Ecto neural progenitor cell (in vitro differentiated cells): ENCODE measurements at regions not wholly inside any gene's neighbourhood (a gene's known extent, or its start where the extent isn't known, plus 50 kb on each side); places are given as distances from the start of the nearest gene placed in this dataset.

ENCODE experiments used
- DNase-seq: peaks from one replicate; pipeline ENCODE4 v3.0.0-alpha.2; 2018; ENCODE audit warnings: low spot score

DNA sequence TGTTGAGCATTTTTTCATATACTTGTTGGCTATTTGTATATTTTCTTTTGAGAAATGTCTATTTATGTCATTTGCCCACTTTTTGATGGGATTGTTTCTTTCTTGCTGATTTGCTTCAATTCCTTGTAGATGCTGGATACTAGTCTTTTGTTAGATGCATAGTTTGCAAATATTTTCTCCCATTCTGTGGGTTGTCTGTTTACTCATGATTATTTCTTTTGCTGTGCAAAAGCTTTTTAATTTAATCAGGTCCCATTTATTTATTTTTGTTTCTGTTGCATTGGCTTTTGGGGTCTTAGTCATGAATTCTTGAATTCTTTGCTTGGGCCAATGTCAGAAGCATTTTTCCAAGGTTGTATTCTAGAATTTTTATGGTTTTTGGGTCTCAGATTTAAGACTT, 251.7 kb downstream of the WNT5A start:
- no peak for DNase-seq

DNA sequence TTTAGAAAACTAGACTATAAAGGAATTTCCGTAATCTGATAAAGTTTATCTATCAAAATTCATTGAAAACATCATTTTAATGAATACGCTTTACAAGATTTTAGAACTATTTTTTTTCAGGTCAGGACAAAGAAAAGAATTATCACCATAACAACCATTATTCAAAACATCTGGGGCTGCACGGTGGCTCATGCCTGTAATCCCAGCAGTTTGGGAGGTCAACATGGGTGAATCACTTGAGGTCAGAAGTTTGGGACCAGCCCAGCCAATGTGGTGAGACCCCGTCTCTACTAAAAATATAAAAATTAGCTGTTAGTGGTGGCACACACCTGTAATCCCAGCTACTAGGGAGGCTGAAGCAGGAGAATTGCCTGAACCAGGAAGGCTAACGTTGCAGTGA, 260.4 kb downstream of the WNT5A start:
- no peak for DNase-seq

DNA sequence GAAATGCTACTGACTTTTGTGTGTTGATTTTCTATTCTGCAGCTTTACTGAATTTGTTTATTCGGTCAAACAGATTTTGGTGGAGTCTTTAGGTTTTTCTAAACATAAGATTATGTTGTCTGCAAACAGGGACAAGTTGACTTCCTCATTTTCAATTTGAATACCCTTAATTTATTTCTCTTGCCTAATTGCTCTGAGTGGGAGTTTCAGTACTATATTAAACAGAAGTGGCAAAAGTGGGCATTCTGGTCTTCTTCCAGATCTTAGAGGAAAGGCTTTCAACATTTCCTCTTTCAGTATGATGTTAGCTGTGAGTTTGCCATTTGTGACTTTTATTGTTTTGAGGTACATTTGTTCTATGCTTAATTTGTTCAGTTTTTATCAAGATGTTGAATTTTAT, 268.5 kb downstream of the WNT5A start:
- no peak for DNase-seq

DNA sequence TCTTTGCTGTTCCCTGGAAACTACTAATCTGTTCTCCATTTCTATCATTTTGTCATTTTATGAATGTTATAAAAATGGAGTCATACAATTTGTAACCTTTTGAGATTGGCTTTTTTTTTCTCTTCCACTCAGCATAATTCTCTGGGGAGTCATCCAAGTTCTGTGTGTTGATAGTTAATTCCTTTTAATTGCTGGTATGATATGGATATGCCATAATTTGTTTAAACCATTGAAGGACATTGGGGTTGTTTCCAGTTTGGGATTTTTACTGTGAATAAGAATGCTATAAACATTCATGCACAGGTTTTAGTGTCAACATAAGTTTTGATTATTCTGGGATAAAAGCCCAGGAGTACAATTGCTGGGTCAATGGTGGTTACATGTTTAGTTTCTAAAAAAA, 279.4 kb downstream of the WNT5A start:
- no peak for DNase-seq

DNA sequence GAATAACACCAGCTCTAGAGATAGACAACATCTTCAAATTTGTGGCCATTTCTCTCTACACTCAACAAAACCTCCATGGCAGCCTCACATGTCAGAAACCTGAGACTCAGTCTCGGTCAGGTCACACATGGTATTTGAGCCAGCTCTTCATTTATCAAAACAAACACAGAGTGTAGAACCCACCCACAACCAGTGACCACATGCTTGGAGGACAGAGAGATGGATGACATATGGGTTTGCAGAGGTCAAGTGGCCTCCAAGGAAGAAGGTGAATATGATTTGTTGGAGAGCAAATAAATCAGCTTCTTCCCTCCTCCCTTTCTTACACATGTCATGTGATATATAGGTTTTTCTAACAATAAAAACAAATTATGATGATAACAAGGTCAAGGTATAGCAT, 278.1 kb upstream of the LRTM1 start:
- DNase-seq: no peak

DNA sequence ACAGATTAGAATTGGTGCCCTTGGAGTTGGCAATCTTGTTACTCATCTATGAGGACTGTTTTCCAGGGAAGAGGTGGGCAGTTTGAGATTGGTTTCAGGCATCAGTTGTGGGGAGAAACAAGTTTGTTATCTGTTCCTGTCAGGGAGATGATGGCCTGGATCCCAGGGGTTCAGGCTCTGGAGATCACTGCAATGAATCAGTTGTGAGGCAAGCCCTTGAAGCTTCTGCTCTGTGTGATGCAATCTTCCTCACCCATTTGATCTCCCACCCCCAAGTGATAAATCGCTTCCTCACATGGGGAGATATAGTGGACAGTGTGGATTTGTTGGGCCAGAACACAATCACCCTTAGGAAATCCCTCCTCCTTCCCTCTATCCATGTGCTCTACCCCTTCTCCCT, 276.6 kb upstream of the LRTM1 start:
- DNase-seq: no peak

DNA sequence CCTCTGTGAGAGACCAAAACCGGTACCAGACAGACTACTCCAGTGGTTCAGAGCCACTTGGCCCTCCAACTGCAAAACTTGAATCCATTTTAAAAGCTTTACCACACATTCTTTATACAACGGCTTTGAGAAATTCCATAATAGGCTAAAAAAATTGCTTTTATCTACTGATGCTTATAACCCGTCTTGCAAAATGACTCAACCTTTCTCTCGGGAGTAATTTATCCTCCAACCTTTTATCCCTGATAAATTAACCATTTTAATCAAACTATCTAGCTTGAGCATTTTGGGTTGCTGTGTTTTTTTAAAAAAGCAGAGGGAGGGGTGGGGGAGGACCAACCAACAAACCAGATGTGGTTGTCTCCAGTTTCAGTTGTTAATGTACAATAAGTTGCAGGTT, 275.7 kb upstream of the LRTM1 start:
- no peak for DNase-seq

DNA sequence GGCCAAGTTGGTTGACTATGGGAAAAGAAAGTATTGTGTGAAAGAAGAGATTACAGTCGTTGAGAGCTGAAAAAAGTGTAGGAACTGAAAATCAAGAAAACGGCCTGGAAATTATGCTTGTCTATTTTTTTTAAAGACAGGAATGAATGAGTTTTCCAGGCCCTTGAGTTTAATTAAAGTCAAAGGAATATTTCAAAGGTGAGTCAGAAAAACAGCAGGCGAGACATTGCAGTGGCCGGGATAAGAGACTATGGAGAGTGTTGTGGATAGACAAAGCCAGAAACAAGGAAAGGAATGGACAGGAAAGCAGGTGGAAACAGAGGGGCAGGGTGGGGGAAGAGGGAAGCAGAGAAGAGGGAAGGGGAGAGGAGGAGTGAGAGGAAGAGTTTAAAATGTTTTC, 275.1 kb upstream of the LRTM1 start:
- DNase-seq: no peak

DNA sequence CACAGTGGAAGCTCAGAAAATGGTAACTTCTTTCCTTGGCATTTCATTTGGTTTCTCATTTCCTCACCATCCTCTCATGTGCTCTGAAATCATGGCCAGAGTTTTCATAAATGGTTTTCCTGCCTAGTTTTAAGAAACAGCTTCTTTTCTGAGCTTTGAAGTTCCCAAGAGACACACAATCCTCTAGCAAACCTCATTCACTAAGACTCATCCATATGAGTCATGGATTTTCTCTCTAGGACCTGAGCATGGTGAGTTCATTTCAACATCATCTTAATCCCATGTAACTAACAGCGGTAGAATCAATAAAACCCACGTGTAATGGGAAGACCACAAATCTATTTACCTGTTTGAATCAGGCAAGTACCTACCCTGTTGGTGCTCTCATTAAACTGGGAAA, 274.5 kb upstream of the LRTM1 start:
- DNase-seq: no peak

DNA sequence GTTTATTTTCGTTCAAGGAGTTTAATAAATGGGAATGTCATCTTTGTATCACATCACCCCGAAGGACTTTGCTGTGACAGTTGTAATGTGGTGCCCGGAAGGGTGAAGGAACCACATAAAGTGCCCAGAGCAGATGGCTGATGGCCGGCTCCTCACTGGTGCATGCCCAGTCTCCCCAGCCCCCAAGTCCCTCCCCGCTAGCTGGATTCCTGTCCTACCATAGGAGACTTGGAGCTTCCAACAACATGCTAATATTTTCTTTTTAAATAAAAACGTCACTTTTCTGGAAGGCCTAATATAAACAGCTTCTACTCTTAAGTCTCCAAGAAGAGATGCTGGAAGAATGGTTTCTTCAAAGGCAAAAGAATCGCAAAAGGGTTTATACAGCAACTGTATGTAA, 273.9 kb upstream of the LRTM1 start:
- DNase-seq: no peak

DNA sequence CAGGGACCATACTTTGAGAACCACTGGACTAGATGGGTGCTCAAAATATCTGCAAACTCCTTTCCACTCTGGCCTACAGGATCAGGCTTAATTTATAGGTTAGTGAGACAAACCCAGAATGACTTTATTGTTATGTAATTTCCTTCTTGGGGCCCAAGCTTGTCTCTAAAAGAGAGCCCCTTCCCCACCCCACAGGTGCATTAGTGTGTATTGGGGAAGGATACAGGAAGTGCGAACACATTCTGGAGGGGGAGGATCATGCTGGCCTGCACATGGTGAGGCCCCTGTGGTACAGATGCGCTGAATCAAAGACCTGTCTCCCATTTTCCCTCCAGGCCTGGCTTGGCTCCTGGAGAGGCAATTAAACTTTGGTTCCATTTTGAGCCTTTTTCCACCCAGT, 273.0 kb upstream of the LRTM1 start:
- no peak for DNase-seq

DNA sequence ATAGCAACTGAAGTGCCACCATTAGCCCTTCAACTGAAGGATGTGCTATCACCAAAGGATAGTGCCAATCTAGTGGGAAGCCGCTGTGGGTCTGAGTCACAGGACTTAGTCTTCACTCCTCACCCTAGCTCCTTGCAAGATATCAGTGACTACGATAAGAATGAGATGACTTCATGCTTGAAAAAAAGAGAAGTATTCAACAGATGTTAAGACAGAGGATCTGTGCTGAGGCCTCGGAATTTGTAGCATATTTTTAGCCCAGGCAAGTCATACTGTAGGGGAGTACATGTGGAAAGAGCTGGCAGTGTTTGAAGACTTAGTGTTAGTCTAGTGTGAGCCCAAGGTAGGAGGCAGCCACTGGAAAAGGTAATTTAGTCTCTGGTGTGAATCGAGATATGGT, 270.7 kb upstream of the LRTM1 start:
- DNase-seq: no peak

DNA sequence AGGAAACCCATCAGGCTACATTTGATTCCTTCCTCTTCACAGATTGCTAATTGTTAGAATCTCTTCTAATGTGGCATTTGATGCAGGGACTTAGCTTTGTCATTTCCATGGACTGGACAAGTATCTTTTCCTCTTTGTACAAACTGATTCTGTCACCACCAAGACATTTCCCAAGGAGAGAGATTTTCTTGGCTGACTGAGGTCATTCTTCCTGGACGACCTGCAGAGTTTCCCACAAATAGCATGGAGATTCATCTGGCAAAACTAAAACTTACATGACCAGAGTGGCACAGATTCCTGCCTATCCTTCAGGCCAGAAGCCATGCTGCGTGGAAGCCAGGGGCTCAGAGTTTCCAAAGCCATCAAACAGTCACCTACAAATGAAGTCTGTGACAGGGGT, 269.2 kb upstream of the LRTM1 start:
- DNase-seq: no peak

DNA sequence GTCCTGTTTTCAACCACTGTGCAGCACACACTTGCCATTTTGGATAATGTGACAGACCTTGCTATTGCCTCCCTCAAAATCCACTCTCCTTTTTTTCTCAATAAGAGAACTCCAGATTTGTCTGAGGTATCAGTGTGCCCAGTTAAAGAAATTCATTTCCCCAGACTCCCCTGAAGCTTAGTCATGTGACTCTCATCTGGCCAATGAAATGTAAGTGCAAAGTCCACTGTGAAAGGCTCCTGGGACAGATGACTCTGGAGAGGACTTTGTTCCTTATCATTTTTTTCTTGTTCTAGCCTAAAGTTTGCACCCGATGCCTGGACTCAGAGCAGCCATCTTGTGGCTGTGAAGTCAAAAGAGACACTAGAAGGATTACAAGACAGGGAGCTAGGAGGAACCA, 268.6 kb upstream of the LRTM1 start:
- DNase-seq: no peak

DNA sequence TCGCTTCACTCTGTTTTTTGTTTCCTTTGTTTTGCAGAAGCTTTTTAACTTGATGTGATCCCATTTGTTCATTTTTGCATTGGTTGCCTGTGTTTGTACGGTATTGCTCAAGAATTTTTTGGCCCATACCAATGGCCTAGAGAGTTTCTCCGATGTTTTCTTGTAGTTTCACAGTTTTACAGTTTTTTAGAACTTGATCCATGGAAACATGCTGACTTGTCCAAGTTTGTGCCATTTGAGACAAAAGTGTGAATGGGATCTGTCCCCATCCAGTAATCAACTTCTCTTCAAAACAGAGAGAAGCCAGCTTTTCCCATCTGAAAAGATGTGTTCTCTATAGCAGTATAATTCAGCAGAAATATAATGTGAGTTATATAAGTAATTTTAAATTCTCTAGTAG, 266.5 kb upstream of the LRTM1 start:
- DNase-seq: no peak

DNA sequence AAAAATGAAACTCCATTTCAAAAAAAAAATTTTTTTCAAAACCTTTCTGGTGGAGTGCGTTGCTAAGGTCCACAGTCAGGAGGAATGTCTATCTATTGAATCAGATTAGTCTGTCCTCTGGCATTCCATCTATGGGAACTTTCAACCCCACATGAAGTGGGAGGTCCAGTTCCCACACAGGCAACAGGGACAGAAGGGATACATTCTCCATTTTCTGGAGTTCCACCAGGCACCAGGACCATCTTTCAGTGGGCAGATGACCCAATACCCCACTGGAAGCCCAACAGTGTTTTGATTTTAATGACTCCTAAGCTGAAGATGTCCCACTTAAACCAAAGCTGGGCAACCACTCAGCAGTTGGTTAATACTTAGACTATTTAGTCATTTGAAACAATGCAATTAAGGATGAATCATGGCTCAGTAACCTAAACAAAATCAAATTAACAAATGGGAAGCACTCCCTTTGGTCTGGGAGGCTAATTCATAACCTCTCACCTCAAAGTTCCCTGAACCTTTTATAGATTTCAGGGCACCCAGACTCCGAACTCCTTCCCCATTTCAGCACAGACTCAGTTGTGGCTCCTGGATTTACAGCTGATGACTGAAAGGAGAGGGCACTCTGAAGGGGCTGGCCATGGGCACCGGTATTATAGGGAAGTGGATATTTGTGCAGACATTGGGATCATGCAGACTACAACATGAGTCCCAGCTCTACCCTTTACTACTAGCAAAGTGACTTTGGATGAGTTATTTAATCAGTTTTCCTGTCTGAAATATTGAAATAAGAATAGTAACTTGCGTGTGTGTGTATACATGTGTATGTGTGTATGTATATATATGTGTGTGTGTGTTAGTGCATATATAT, 264.3 kb upstream of the LRTM1 start:
- no peak for DNase-seq

DNA sequence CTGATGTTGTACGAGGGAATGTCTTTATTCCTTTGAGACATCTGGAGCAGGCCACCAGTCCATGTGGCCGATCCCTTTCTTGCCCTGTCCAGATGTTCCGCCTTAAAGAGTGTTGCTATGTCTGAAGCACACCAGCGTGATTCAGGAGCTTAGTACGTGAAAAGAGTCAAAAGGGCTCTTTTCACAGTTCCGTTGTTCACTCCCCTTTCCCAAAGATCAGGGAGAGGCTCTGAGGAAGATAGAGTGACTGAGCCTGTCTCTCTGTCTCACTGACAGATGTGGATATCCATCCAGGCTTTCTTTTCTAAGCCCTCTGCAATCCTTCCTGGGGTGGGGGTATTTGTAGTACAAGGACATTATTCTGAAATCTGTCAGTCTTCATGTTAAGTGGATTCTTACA, 262.5 kb upstream of the LRTM1 start:
- no peak for DNase-seq

DNA sequence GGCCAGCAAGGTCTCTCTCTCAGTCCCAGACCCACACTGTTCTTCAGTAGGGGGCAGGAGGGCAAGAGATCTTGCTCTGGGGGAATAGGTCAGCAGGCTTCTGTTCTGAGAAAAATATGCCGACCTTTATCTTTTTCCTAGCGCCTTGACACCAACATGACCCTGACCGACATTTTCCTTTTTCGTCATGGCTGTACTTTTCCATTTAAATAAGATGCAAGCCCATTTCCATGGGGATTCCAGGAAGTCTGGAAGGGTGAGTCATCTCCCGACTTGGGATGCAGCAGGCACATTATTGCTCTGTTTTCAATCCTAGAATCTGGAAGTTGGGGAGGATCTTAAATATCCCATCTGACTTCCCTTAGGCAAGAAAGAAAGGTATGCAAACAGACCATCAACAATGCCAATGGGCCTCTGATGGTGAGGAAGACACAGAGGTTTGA, 261.5 kb upstream of the LRTM1 start:
- no peak for DNase-seq

DNA sequence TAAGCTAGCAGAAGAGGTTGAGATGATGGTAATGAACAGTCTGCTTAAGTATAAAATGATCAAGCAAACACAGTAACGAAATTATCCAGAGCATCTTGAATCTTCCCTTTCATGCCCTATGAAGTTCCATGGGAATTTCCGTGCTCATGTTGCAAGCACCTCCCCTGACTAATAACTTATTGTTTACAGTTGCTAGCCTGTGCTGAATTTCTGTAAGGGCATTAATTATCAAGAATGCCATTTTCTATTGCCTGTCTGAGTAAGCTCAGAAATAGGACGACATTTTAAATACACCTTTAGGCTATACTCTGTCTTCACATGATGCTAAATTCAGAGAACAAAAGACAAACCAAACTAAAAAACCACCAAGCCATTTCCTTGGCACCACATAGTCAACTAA, 257.5 kb upstream of the LRTM1 start:
- no peak for DNase-seq

DNA sequence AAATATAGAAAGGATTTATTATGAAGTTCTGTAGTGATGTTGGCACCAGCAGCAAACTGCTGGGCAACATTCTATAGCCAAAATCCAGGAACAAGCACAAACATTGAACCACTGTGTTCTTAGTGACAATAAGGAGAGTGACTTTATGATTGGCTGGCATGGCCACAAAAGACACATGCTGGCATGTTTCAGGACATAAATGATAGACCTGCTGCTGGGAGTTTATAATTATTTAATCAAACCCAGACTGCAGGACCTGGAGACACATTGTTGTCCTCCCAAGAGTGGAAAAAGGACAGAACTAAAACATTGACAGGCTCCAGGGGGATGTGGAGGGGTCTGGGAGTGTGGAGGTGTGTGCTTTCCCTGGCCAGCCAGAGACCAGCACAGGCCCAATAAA, 255.3 kb upstream of the LRTM1 start:
- no peak for DNase-seq

DNA sequence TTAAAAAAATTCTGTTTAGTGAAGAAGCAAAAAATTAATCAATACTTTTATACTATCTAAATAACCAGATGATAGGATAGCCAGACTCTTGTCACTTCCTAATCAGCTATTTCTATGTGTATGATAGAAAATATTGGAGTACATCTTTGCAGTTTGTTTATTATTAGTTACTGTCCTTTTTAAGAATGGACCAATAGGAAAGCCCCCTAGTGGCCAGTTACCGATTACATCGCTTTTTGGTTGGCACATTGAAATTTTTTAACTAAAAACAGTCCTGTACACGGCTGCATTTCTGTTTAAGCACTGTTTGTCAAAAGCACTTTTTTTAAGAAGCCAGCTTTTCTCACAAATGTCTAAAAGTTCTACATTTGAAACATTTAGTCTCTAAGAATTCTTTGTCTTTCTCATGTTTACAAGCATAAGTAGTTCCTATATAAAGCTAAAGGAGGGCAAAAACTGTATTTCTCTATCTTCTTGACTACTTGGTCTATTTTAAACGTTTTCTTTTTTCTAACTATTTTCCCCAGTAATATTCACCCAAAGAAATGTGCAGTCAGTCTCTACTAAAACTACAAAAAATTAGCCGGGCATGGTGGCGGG, 253.2 kb upstream of the LRTM1 start:
- no peak for DNase-seq

DNA sequence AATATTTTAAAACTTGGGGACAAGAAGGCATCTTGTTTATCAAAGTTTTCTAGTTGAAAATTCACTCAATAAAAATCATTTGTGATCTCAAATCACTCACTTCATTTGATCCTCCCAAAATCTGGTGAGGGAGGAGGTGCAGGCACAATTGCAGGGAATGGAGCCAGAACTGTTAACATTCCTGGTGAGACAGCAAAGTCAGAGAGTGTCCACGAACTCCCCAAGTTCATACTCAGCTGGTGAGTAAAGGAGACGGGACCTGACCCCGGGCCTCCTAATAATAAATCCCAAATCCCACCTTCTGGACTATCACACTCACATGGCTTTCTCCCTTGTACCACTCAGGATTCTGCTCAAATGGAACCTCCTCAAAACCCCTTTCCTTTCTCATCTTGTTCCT, 252.3 kb upstream of the LRTM1 start:
- no peak for DNase-seq

DNA sequence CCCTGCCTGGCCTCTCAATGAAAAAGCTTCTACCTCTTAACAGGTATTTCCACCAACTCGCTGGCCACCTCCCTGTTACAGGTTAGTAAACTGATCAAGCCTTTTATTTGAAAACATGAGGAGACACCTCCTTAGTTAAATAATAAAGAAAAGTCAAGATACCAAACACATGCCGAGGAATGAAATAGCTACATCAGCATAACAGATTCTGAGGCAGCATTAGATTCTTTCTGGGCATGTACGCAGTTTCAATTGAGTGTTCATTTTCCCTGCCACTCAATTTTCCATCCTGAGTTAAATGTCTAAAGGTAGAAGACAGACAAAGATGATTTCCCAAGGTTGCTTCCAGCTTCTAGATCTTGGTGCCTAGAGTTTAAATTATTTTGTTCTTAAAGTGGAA, 250.5 kb upstream of the LRTM1 start:
- no peak for DNase-seq

DNA sequence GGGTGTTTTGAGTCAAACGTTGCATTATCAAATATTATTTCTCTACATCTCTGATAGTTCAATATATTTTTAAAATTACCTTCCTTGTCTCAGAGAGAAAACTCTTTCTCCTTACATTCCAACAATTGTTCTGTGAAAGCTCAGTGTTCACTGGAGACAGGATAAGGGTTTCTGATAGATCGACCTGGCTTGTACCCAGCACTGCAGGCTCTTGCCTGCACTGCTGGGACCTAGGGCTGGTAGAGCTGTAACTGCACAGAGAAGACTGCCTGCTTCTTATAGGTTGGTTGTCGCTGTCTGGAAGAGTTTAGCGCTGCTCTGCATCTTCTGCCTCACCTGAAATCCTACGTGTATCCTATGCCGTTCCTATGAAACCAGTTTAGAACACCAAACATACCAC, 249.9 kb upstream of the LRTM1 start:
- DNase-seq: no peak
